ENCODE measurements at regions not wholly inside any gene's neighbourhood (a gene's known extent, or its start where the extent isn't known, plus 50 kb on each side); places are given as distances from the start of the nearest gene placed in this dataset.
"Not testable (repeated sequence)": the region's sequence is repeated elsewhere in the genome, so short reads cannot be mapped to it uniquely, and the experiment has no call there.

- no peak overlapping the region for H3K9ac ChIP-seq (ENCODE audit: low read depth, low read length)
- H3K36me3 ChIP-seq (ENCODE audit: insufficient read depth, low read length): no peaks in the 10 kb centered on the region
- peaks cover 43% of the 10 kb centered on the region for H3K4me1 ChIP-seq (ENCODE audit: control insufficient read depth, insufficient read depth, low read length)
- H3K4me2 ChIP-seq (ENCODE audit: low read length): no peak overlapping the region
- no peak overlapping the region for H3K4me3 ChIP-seq (ENCODE audit: low read length)
- H3K9me3 ChIP-seq (replicated peaks; ENCODE audit: low read length): no peaks in the 10 kb centered on the region
- H3K27me3 ChIP-seq (ENCODE audit: control insufficient read depth, insufficient read depth, low read length): no peaks in the 10 kb centered on the region
Observed at GRCh38 chr22:22720724-22721261, 76.4 kb downstream of the GGTLC2 start.

- Histone ChIP-seq H3K4me3 (ENCODE audit: low read length) (no peak overlapping the region), H3K9ac (ENCODE audit: low read depth, low read length) (no peak overlapping the region), H3K4me1 (ENCODE audit: control insufficient read depth, insufficient read depth, low read length) (peaks cover 43% of the 10 kb centered on the region), H3K27me3 (ENCODE audit: control insufficient read depth, insufficient read depth, low read length) (no peaks in the 10 kb centered on the region), H3K9me3 (replicated peaks; ENCODE audit: low read length) (no peaks in the 10 kb centered on the region), H3K36me3 (ENCODE audit: insufficient read depth, low read length) (no peaks in the 10 kb centered on the region), H3K4me2 (ENCODE audit: low read length) (peak overlapping the region; percentile 32)
Observed at GRCh38 chr22:22721681-22722354, 77.4 kb downstream of the GGTLC2 start.

GRCh38 chr22:22728382-22728781 lies 84.0 kb downstream of the GGTLC2 start:
- Histone ChIP-seq H3K9ac (ENCODE audit: low read depth, low read length) (no peak overlapping the region), H3K4me2 (ENCODE audit: low read length) (no peak overlapping the region), H3K9me3 (replicated peaks; ENCODE audit: low read length) (no peaks in the 10 kb centered on the region), H3K4me3 (ENCODE audit: low read length) (no peak overlapping the region), H3K4me1 (ENCODE audit: control insufficient read depth, insufficient read depth, low read length) (no peaks in the 10 kb centered on the region), H3K27me3 (ENCODE audit: control insufficient read depth, insufficient read depth, low read length) (no peaks in the 10 kb centered on the region), H3K36me3 (ENCODE audit: insufficient read depth, low read length) (no peaks in the 10 kb centered on the region)

- H3K4me2 ChIP-seq (ENCODE audit: low read length): no peak overlapping the region
- peaks cover 6% of the 10 kb centered on the region for H3K27me3 ChIP-seq (ENCODE audit: control insufficient read depth, insufficient read depth, low read length)
- H3K4me1 ChIP-seq (ENCODE audit: control insufficient read depth, insufficient read depth, low read length): no peaks in the 10 kb centered on the region
- no peak overlapping the region for H3K9ac ChIP-seq (ENCODE audit: low read depth, low read length)
- no peaks in the 10 kb centered on the region for H3K9me3 ChIP-seq (replicated peaks; ENCODE audit: low read length)
- no peak overlapping the region for H3K4me3 ChIP-seq (ENCODE audit: low read length)
- H3K36me3 ChIP-seq (ENCODE audit: insufficient read depth, low read length): no peaks in the 10 kb centered on the region
Observed at GRCh38 chr22:22730655-22731373, 86.4 kb downstream of the GGTLC2 start.

- no peaks in the 10 kb centered on the region for H3K4me1 ChIP-seq (ENCODE audit: control insufficient read depth, insufficient read depth, low read length)
Observed at GRCh38 chr22:22731374-22731676, 86.9 kb downstream of the GGTLC2 start.

GRCh38 chr22:22733006-22733405 lies 88.6 kb downstream of the GGTLC2 start:
- H3K36me3 ChIP-seq (ENCODE audit: insufficient read depth, low read length); H3K9ac ChIP-seq (ENCODE audit: low read depth, low read length); H3K9me3 ChIP-seq (replicated peaks; ENCODE audit: low read length); H3K4me1 ChIP-seq (ENCODE audit: control insufficient read depth, insufficient read depth, low read length); H3K4me2 ChIP-seq (ENCODE audit: low read length); H3K4me3 ChIP-seq (ENCODE audit: low read length): not testable (repeated sequence)
- peaks cover 26% of the 10 kb centered on the region for H3K27me3 ChIP-seq (ENCODE audit: control insufficient read depth, insufficient read depth, low read length)

More at GRCh38 chr22:22731374-22731676, 86.9 kb downstream of the GGTLC2 start:
- H3K36me3 ChIP-seq (ENCODE audit: insufficient read depth, low read length): no peaks in the 10 kb centered on the region
- no peak overlapping the region for H3K4me2 ChIP-seq (ENCODE audit: low read length)
- no peak overlapping the region for H3K4me3 ChIP-seq (ENCODE audit: low read length)
- peaks cover 10% of the 10 kb centered on the region for H3K27me3 ChIP-seq (ENCODE audit: control insufficient read depth, insufficient read depth, low read length)
- no peak overlapping the region for H3K9ac ChIP-seq (ENCODE audit: low read depth, low read length)
- H3K9me3 ChIP-seq (replicated peaks; ENCODE audit: low read length): no peaks in the 10 kb centered on the region

GRCh38 chr22:22733881-22734373 lies 89.5 kb downstream of the GGTLC2 start:
- Histone ChIP-seq H3K36me3 (ENCODE audit: insufficient read depth, low read length) (no peaks in the 10 kb centered on the region), H3K27me3 (ENCODE audit: control insufficient read depth, insufficient read depth, low read length) (peaks cover 31% of the 10 kb centered on the region), H3K9ac (ENCODE audit: low read depth, low read length) (no peak overlapping the region), H3K9me3 (replicated peaks; ENCODE audit: low read length) (no peaks in the 10 kb centered on the region), H3K4me1 (ENCODE audit: control insufficient read depth, insufficient read depth, low read length) (no peaks in the 10 kb centered on the region), H3K4me2 (ENCODE audit: low read length) (no peak overlapping the region), H3K4me3 (ENCODE audit: low read length) (no peak overlapping the region)

GRCh38 chr22:22734395-22735272 lies 90.2 kb downstream of the GGTLC2 start:
- not testable (repeated sequence) for H3K36me3 ChIP-seq (ENCODE audit: insufficient read depth, low read length); H3K9me3 ChIP-seq (replicated peaks; ENCODE audit: low read length); H3K4me2 ChIP-seq (ENCODE audit: low read length); H3K9ac ChIP-seq (ENCODE audit: low read depth, low read length); H3K4me1 ChIP-seq (ENCODE audit: control insufficient read depth, insufficient read depth, low read length); H3K4me3 ChIP-seq (ENCODE audit: low read length)
- peaks cover 38% of the 10 kb centered on the region for H3K27me3 ChIP-seq (ENCODE audit: control insufficient read depth, insufficient read depth, low read length)

GRCh38 chr22:22735276-22735675 lies 90.9 kb downstream of the GGTLC2 start:
- H3K27me3 ChIP-seq (ENCODE audit: control insufficient read depth, insufficient read depth, low read length): peaks cover 43% of the 10 kb centered on the region
- not testable (repeated sequence) for H3K4me3 ChIP-seq (ENCODE audit: low read length); H3K4me1 ChIP-seq (ENCODE audit: control insufficient read depth, insufficient read depth, low read length); H3K9me3 ChIP-seq (replicated peaks; ENCODE audit: low read length); H3K36me3 ChIP-seq (ENCODE audit: insufficient read depth, low read length); H3K9ac ChIP-seq (ENCODE audit: low read depth, low read length); H3K4me2 ChIP-seq (ENCODE audit: low read length)

GRCh38 chr22:22735695-22736611 lies 91.5 kb downstream of the GGTLC2 start:
- H3K27me3 ChIP-seq (ENCODE audit: control insufficient read depth, insufficient read depth, low read length): peaks cover 50% of the 10 kb centered on the region
- H3K4me2 ChIP-seq (ENCODE audit: low read length): no peak overlapping the region
- H3K4me3 ChIP-seq (ENCODE audit: low read length): no peak overlapping the region
- H3K9me3 ChIP-seq (replicated peaks; ENCODE audit: low read length): no peaks in the 10 kb centered on the region
- H3K9ac ChIP-seq (ENCODE audit: low read depth, low read length): no peak overlapping the region
- no peaks in the 10 kb centered on the region for H3K4me1 ChIP-seq (ENCODE audit: control insufficient read depth, insufficient read depth, low read length)
- no peaks in the 10 kb centered on the region for H3K36me3 ChIP-seq (ENCODE audit: insufficient read depth, low read length)

All from skeletal muscle satellite cell (primary cell).